Psoas muscle (tissue), 6 donors: ENCODE measurements at regions not wholly inside any gene's neighbourhood (a gene's known extent, or its start where the extent isn't known, plus 50 kb on each side); places are given as distances from the start of the nearest gene placed in this dataset.

Experiments used
- ATAC-seq, 4 donors: fragments of 200-7000 bp; cut with Tn5 transposase; one replicate each; pipeline ENCODE4 v1.9.1; 2020; ENCODE audit warnings: moderate library complexity in 3 of 4, mild to moderate bottlenecking in 2 of 4
- DNase-seq, 2 donors: peaks; one replicate each; pipeline ENCODE4 v3.0.0-alpha.2; 2020
- H3K27ac ChIP-seq: fragments of 200-600 bp; one replicate; pipeline ENCODE4 v1.8.0; 2022
- H3K27me3 ChIP-seq, 3 donors: fragments of 200-600 bp in 1 of 3; one replicate each; pipeline versions ENCODE4 v1.6.1 to v1.8.0; 2013 to 2022; ENCODE audit warnings: low read length in 2 of 3, mild to moderate bottlenecking in 2 of 3, moderate library complexity in 1 of 3; ENCODE audit not compliant: insufficient read depth in 3 of 3
- H3K36me3 ChIP-seq, 2 donors: fragments of 200-600 bp in 1 of 2; one replicate each; pipeline versions ENCODE4 v1.6.1 to v1.8.0; 2013 to 2022; ENCODE audit warnings: low read depth in 1 of 2, mild to moderate bottlenecking in 1 of 2, moderate library complexity in 1 of 2; ENCODE audit not compliant: insufficient read depth in 1 of 2
- H3K4me1 ChIP-seq: fragments of 200-600 bp; one replicate; pipeline ENCODE4 v1.8.0; 2022
- H3K4me3 ChIP-seq: fragments of 200-600 bp; one replicate; pipeline ENCODE4 v1.8.0; 2022; ENCODE audit warnings: mild to moderate bottlenecking
- H3K9me3 ChIP-seq: fragments of 200-600 bp; one replicate; pipeline ENCODE4 v1.8.0; 2022
- intact Hi-C, 2 donors: fragments of 100-400 bp; cut with DNase I; formaldehyde crosslinking; loops; one replicate each; pipeline versions ENCODE4 v1.11.0 to v1.14.2; 2022
- TF ChIP-seq, protein P1 (sequence below): fragments of 200-600 bp; IDR thresholded peaks from one replicate; pipeline ENCODE4 v1.8.0; 2022; ENCODE audit warnings: antibody characterized with exemption
- donor health status: healthy with polysubstance abuse.
- donor health status: DM: no; HTN: no; CAD: no; lungs with moderate emphysema.
- donor health status: healthy.
- donor health status: DM: yes; HTN: yes; CAD: no.
- donor health status: DM: no; HTN: no; CAD: no.
- donor health status: DM: yes; HTN: yes; CAD: no.

DNA sequence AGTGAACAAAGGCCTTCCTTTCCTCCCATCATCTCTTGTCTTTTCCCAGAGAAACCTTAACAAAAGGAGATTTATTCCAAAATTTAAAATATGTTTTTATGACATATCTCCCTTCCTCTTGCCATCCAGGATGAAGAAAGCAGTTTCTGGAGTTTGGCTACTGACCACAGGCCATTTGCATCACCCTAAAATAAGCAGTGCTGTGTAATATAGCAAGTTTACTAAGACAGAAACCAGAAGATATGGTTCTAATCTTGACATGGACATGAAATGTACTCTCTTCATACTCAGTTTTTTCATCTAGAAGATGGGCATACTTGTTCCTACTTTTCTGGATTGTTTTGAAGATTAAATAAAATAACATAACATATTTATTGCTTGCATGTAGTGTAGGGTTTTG is 50.2 kb upstream of the ZFAND5 start:
- TF ChIP-seq, protein P1, sequence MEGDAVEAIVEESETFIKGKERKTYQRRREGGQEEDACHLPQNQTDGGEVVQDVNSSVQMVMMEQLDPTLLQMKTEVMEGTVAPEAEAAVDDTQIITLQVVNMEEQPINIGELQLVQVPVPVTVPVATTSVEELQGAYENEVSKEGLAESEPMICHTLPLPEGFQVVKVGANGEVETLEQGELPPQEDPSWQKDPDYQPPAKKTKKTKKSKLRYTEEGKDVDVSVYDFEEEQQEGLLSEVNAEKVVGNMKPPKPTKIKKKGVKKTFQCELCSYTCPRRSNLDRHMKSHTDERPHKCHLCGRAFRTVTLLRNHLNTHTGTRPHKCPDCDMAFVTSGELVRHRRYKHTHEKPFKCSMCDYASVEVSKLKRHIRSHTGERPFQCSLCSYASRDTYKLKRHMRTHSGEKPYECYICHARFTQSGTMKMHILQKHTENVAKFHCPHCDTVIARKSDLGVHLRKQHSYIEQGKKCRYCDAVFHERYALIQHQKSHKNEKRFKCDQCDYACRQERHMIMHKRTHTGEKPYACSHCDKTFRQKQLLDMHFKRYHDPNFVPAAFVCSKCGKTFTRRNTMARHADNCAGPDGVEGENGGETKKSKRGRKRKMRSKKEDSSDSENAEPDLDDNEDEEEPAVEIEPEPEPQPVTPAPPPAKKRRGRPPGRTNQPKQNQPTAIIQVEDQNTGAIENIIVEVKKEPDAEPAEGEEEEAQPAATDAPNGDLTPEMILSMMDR = no peak
- DNase-seq (no peak), ATAC-seq (no peak)
- Histone ChIP-seq H3K27me3 (no peaks in the 10 kb centered on the region), H3K36me3 (no peaks in the 10 kb centered on the region), H3K4me3 (no peak overlapping the region), H3K4me1 (no peaks in the 10 kb centered on the region), H3K27ac (no peak overlapping the region), H3K9me3 (no peaks in the 10 kb centered on the region)
- intact Hi-C loops = loop anchor here in 1 of 2 donors (10.0 kb wide), 1 partner anchor 70 kb away; no protein-coding TSS in a partner anchor
